ENCODE measurements at regions not wholly inside any gene's neighbourhood (a gene's known extent, or its start where the extent isn't known, plus 50 kb on each side); places are given as distances from the start of the nearest gene placed in this dataset.

- TF ChIP-seq CTCF (IDR thresholded peaks at IDR 0.05): no peak
- no peak for TF ChIP-seq POLR2A (IDR thresholded peaks at IDR 0.05)
These were observed 80.8 kb upstream of the SH3PXD2B start for GRCh38 chr5:172535108-172535445.

All from right lobe of liver (tissue), 4 donors.